ENCODE measurements at regions not wholly inside any gene's neighbourhood (a gene's known extent, or its start where the extent isn't known, plus 50 kb on each side); places are given as distances from the start of the nearest gene placed in this dataset.
"Not testable (repeated sequence)": the region's sequence is repeated elsewhere in the genome, so short reads cannot be mapped to it uniquely, and the experiment has no call there.

DNA sequence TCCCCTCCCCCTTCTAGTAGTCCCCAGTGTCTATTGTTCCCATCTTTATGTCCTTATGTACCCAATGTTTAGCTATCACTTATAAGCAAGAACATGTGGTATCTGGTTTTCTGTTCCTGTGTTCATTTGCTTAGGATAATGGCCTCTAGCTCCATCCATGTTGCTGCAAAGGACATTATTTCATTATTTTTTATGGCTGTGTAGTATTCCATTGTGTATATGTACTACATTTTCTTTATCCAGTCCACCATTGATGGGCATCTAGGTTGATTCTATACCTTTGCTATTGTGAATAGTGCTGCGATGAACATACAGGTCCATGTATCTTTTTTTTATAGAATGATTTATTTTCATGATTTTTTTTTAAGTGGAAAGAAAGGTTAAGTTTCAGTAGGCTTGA lies 135.6 kb upstream of the MED14 start:
- H3K79me2 ChIP-seq (ENCODE audit: control insufficient read depth, insufficient read depth, low read length); H3K4me3 ChIP-seq; H3K27me3 ChIP-seq (replicated peaks in 1 of 2; ENCODE audit: control insufficient read depth in 2 of 2, insufficient read depth in 2 of 2, low read length in 1 of 2); ATAC-seq; H3K36me3 ChIP-seq (ENCODE audit: control insufficient read depth in 2 of 2, insufficient read depth in 2 of 2, low read length in 1 of 2); H3K4me2 ChIP-seq (ENCODE audit: control insufficient read depth, insufficient read depth); in situ Hi-C loops (cut with MboI); H3K9me3 ChIP-seq (replicated peaks; ENCODE audit: control insufficient read depth, insufficient read depth, low read length); H3K9ac ChIP-seq (ENCODE audit: control insufficient read depth, insufficient read depth, low read length); DNase-seq (ENCODE audit: low read depth, low spot score); H4K20me1 ChIP-seq (ENCODE audit: control insufficient read depth, insufficient read depth); FAIRE-seq; H3K4me1 ChIP-seq (ENCODE audit: control insufficient read depth, insufficient read depth, low read length); BruUV-seq (replicated peaks); H2AFZ ChIP-seq (ENCODE audit: control insufficient read depth, low read depth, low read length): not testable (repeated sequence)
- TF ChIP-seq ZNF217 (IDR thresholded peaks at IDR 0.05), result peak; percentile 96
- peak; percentile 92; the same call in 1 of the 2 replicates for TF ChIP-seq SMARCA5 (IDR thresholded peaks at IDR 0.05)
- intact Hi-C loops (cut with micrococcal nuclease; ENCODE audit: unreplicated experiment), result loop anchor here (1.0 to 10.0 kb wide), 7 partner anchors 76 to 464 kb away; partner anchors contain the start of genes CXorf38, DDX3X and MED14
- peak overlapping the region; percentile 68 for H3K27ac ChIP-seq (ENCODE audit: control insufficient read depth, insufficient read depth)
- ChIA-PET SMC1A (ENCODE audit: uncharacterized antibody, unreplicated experiment) (interaction anchor here (0.8 to 2.1 kb wide), 9 partner anchors 9 to 310 kb away, joined by 3 to 9 read pairs (median 4); no protein-coding TSS in a partner anchor), CTCF (interaction anchor here (0.7 to 3.0 kb wide), 3 partner anchors 219 to 245 kb away, joined by 3 to 26 read pairs (median 8); no protein-coding TSS in a partner anchor), POLR2A (interaction anchor here (0.6 to 2.7 kb wide), 4 partner anchors 18 to 230 kb away, joined by 3 to 8 read pairs (median 4); partner anchors contain the start of gene USP9X), RAD21 (ENCODE audit: unreplicated experiment) (interaction anchor here (0.6 to 3.7 kb wide), 10 partner anchors 18 to 248 kb away, joined by 3 to 35 read pairs (median 6); partner anchors contain the start of gene USP9X)
- whole genome bisulfite sequencing (ENCODE audit: insufficient coverage, insufficient replicate concordance, low lambda C conversion rate, missing lambda C conversion rate), result 85% methylated on average over 1 of the region's 1 CpG

DNA sequence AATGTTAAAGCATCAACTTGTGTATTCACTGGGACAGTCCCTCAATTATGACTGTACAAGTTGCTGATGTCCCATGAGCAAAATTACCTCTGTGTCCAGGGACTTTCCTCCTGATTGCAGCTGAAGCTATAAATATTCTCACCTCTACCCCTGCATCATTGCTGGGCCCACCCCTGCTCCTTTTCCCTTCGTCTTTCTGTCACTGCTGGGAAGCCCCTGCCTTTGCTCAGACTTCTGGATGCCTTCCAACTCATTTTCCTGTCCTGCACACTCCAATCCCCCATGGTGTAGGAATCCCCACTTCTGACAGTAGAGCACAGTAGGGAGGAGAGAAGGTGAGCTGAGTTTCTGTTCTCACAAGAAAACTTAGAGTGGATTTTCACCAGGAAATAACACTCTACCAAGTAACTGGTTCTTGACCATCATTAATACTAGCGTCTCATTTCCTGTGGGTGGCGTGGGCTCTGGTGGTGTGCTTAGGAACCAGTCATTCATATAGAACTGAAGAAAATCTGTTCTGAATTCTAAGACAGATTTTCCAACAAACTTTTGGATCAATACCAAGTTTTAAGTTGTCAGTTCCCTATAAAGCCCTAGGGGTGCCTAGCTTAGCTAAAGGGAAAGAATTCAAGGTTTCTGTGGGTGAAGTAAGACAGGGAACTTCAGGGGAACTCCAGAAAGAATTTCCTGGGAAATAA lies 136.2 kb upstream of the MED14 start:
- ChIA-PET POLR2A (interaction anchor here (0.6 to 2.7 kb wide), 4 partner anchors 19 to 231 kb away, joined by 3 to 8 read pairs (median 4); partner anchors contain the start of gene USP9X), RAD21 (ENCODE audit: unreplicated experiment) (interaction anchor here (0.6 to 3.7 kb wide), 10 partner anchors 19 to 248 kb away, joined by 3 to 35 read pairs (median 6); partner anchors contain the start of gene USP9X), SMC1A (ENCODE audit: uncharacterized antibody, unreplicated experiment) (interaction anchor here (1.0 to 2.1 kb wide), 10 partner anchors 9 to 327 kb away, joined by 3 to 17 read pairs (median 4); no protein-coding TSS in a partner anchor), CTCF (interaction anchor here (0.7 to 3.0 kb wide), 5 partner anchors 9 to 381 kb away, joined by 3 to 26 read pairs (median 4); no protein-coding TSS in a partner anchor)
- 0% methylated on average over 3 of the region's 3 CpGs for WGBS (ENCODE audit: insufficient coverage, insufficient replicate concordance, low lambda C conversion rate, missing lambda C conversion rate)
- H3K27me3 ChIP-seq (replicated peaks in 1 of 2; ENCODE audit: control insufficient read depth in 2 of 2, insufficient read depth in 2 of 2, low read length in 1 of 2), result no peaks in the 10 kb centered on the region
- peak overlapping the region; percentile 10; the same call in 1 of the 2 replicates for H3K9ac ChIP-seq (ENCODE audit: control insufficient read depth, insufficient read depth, low read length)
- TSS peak; percentile 84 for BruUV-seq (replicated peaks)
- ATAC-seq (peak; percentile 89), DNase-seq (ENCODE audit: low read depth, low spot score) (peak; percentile 87), FAIRE-seq (peak; percentile 31)
- peaks cover 3% of the 10 kb centered on the region for H3K9me3 ChIP-seq (replicated peaks; ENCODE audit: control insufficient read depth, insufficient read depth, low read length)
- peaks cover 6% of the 10 kb centered on the region; the same call in 1 of the 2 replicates for H3K4me1 ChIP-seq (ENCODE audit: control insufficient read depth, insufficient read depth, low read length)
- H4K20me1 ChIP-seq (ENCODE audit: control insufficient read depth, insufficient read depth), result no peaks in the 10 kb centered on the region
- peak overlapping the region; percentile 68 for H3K27ac ChIP-seq (ENCODE audit: control insufficient read depth, insufficient read depth)
- H3K4me2 ChIP-seq (ENCODE audit: control insufficient read depth, insufficient read depth), result peak overlapping the region; percentile 57; the same call in 1 of the 2 replicates
- H3K4me3 ChIP-seq, result no peak overlapping the region
- in situ Hi-C loops (cut with MboI), result no loop called here
- H3K79me2 ChIP-seq (ENCODE audit: control insufficient read depth, insufficient read depth, low read length), result no peaks in the 10 kb centered on the region
- no peaks in the 10 kb centered on the region for H3K36me3 ChIP-seq (ENCODE audit: control insufficient read depth in 2 of 2, insufficient read depth in 2 of 2, low read length in 1 of 2)
- intact Hi-C loops (cut with micrococcal nuclease; ENCODE audit: unreplicated experiment), result loop anchor here (1.0 to 10.0 kb wide), 7 partner anchors 77 to 463 kb away; partner anchors contain the start of genes CXorf38, DDX3X and MED14
- peak overlapping the region; percentile 73 for H2AFZ ChIP-seq (ENCODE audit: control insufficient read depth, low read depth, low read length)
- TF ChIP-seq CREM (IDR thresholded peaks at IDR 0.05; ENCODE audit: low read depth) (no peak), NFYB (IDR thresholded peaks at IDR 0.05; ENCODE audit: insufficient read depth, low read depth, low read length) (no peak), JUND (IDR thresholded peaks at IDR 0.05; ENCODE audit: low read depth, low read length) (no peak), DPF2 (IDR thresholded peaks at IDR 0.05) (peak; percentile 76; the same call in 1 of the 2 replicates), EP300 (IDR thresholded peaks at IDR 0.05; ENCODE audit: borderline replicate concordance in 1 of 2, control insufficient read depth in 1 of 2, low read depth in 2 of 2, low read length in 2 of 2) (peak; percentile 54 to 71; a peak in 2 of 4 replicates), ZNF622 (IDR thresholded peaks at IDR 0.05) (no peak), SP1 (IDR thresholded peaks at IDR 0.05; ENCODE audit: low read depth, low read length) (peak; percentile 16), BRCA1 (IDR thresholded peaks at IDR 0.05; ENCODE audit: low read depth, low read length) (no peak)
- TF ChIP-seq, protein P1, sequence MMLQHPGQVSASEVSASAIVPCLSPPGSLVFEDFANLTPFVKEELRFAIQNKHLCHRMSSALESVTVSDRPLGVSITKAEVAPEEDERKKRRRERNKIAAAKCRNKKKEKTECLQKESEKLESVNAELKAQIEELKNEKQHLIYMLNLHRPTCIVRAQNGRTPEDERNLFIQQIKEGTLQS (IDR thresholded peaks at IDR 0.05; ENCODE audit: borderline replicate concordance, extremely low read depth, low read depth, low read length), result no peak
- TF ChIP-seq, protein P2, sequence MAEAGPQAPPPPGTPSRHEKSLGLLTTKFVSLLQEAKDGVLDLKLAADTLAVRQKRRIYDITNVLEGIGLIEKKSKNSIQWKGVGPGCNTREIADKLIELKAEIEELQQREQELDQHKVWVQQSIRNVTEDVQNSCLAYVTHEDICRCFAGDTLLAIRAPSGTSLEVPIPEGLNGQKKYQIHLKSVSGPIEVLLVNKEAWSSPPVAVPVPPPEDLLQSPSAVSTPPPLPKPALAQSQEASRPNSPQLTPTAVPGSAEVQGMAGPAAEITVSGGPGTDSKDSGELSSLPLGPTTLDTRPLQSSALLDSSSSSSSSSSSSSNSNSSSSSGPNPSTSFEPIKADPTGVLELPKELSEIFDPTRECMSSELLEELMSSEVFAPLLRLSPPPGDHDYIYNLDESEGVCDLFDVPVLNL (IDR thresholded peaks at IDR 0.05; ENCODE audit: low read depth, low read length), result no peak
- TF ChIP-seq, protein P3, sequence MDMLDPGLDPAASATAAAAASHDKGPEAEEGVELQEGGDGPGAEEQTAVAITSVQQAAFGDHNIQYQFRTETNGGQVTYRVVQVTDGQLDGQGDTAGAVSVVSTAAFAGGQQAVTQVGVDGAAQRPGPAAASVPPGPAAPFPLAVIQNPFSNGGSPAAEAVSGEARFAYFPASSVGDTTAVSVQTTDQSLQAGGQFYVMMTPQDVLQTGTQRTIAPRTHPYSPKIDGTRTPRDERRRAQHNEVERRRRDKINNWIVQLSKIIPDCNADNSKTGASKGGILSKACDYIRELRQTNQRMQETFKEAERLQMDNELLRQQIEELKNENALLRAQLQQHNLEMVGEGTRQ (IDR thresholded peaks at IDR 0.05; ENCODE audit: borderline replicate concordance, low read depth, low read length), result no peak
